Ovary (tissue), 3 donors: ENCODE measurements at regions not wholly inside any gene's neighbourhood (a gene's known extent, or its start where the extent isn't known, plus 50 kb on each side); places are given as distances from the start of the nearest gene placed in this dataset.

Experiments used
- EP300 ChIP-seq: sonication (generic); formaldehyde crosslinking; IDR thresholded peaks from one replicate; pipeline ENCODE4 v1.6.1; 2017; ENCODE audit warnings: antibody characterized with exemption
- POLR2A ChIP-seq: fragments of 450-650 bp; IDR thresholded peaks from one replicate; pipeline ENCODE4 v1.6.1; 2017; ENCODE audit warnings: antibody characterized with exemption, mild to moderate bottlenecking, moderate library complexity
- TF ChIP-seq, protein P1 (sequence below), 3 donors: fragments of 450-650 bp in 2 of 3; fragments of 200-600 bp in 1 of 3; IDR thresholded peaks; one replicate each; pipeline versions ENCODE4 v1.5.1 to v1.8.0; 2016 to 2022; ENCODE audit warnings: antibody characterized with exemption in 3 of 3, mild to moderate bottlenecking in 1 of 3
- donor health status: DM: no; HTN: no; CAD: no.

DNA sequence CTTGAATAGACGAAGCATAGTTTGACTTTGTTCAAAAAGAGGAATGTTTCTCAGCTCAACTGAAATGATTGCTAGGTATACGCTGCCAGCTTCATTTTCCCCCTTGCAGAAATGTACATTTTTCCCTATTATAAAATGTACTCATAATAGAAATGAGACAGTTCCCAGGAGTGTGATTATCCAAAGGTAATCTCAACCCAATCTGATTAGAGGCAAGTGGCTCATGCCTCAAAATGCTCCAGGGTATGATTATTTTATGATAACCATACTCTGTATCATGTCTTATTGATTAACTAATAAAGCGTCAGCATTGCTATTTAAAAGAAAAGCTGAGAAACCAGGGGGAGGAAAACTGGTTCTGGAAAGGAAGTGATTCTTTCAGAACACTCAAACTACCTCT is 54.9 kb upstream of the SMIM15 start:
- TF ChIP-seq EP300 (no peak), POLR2A (no peak)
- TF ChIP-seq, protein P1, sequence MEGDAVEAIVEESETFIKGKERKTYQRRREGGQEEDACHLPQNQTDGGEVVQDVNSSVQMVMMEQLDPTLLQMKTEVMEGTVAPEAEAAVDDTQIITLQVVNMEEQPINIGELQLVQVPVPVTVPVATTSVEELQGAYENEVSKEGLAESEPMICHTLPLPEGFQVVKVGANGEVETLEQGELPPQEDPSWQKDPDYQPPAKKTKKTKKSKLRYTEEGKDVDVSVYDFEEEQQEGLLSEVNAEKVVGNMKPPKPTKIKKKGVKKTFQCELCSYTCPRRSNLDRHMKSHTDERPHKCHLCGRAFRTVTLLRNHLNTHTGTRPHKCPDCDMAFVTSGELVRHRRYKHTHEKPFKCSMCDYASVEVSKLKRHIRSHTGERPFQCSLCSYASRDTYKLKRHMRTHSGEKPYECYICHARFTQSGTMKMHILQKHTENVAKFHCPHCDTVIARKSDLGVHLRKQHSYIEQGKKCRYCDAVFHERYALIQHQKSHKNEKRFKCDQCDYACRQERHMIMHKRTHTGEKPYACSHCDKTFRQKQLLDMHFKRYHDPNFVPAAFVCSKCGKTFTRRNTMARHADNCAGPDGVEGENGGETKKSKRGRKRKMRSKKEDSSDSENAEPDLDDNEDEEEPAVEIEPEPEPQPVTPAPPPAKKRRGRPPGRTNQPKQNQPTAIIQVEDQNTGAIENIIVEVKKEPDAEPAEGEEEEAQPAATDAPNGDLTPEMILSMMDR (IDR thresholded peaks at IDR 0.05): no peak
